ENCODE measurements at regions not wholly inside any gene's neighbourhood (a gene's known extent, or its start where the extent isn't known, plus 50 kb on each side); places are given as distances from the start of the nearest gene placed in this dataset.
"Not testable (repeated sequence)": the region's sequence is repeated elsewhere in the genome, so short reads cannot be mapped to it uniquely, and the experiment has no call there.

DNA sequence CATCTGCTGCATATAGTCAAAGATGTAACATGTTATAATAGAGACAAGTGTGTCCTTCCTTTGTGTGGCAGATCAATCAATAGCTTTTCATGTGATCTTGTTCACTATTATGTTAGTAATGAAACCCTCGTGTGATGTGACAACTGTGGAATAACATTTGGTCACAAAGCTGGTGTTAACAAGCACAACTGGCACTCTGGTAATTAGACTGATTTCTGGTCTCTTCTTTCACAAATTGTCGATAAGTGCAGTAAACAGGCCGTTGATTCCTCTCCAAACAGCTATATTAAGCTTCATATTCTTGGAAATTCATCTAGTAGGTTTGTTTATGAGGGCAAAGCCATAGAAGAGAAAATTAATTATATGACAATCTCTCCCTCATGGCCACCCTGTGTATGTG, 616.7 kb upstream of the PTBP2 start:
- CTCF ChIA-PET: no interaction called here

GRCh38 chr1:96116731-96117130, 604.9 kb upstream of the PTBP2 start:
- no peaks in the 10 kb centered on the region for H3K4me1 Mint-ChIP-seq (ENCODE audit: low read depth)
- DNase-seq (no peak), ATAC-seq (no peak)
- H3K4me3 Mint-ChIP-seq: no peak overlapping the region
- H3K27ac Mint-ChIP-seq: no peak overlapping the region
- no peaks in the 10 kb centered on the region for H3K36me3 Mint-ChIP-seq (ENCODE audit: low read depth)
- ChIA-PET CTCF (no interaction called here), POLR2A (no interaction called here)
- H3K27me3 Mint-ChIP-seq: no peaks in the 10 kb centered on the region
- TF ChIP-seq CTCF (IDR thresholded peaks at IDR 0.05): no peak
- intact Hi-C loops (cut with micrococcal nuclease): no loop called here
- no peaks in the 10 kb centered on the region for H3K9me3 Mint-ChIP-seq

More for the DNA sequence above, 616.7 kb upstream of the PTBP2 start:
- POLR2A ChIA-PET: no interaction called here
- H3K36me3 Mint-ChIP-seq (ENCODE audit: low read depth): no peaks in the 10 kb centered on the region
- no peak overlapping the region for H3K27ac Mint-ChIP-seq
- no peak for DNase-seq
- no peak overlapping the region for H3K4me3 Mint-ChIP-seq
- intact Hi-C loops (cut with micrococcal nuclease): loop anchor here (5.0 kb wide), 1 partner anchor 52 kb away; no protein-coding TSS in a partner anchor
- H3K27me3 Mint-ChIP-seq: no peaks in the 10 kb centered on the region
- ATAC-seq: no peak
- TF ChIP-seq CTCF (IDR thresholded peaks at IDR 0.05): no peak
- H3K9me3 Mint-ChIP-seq: no peaks in the 10 kb centered on the region
- no peaks in the 10 kb centered on the region for H3K4me1 Mint-ChIP-seq (ENCODE audit: low read depth)

DNA sequence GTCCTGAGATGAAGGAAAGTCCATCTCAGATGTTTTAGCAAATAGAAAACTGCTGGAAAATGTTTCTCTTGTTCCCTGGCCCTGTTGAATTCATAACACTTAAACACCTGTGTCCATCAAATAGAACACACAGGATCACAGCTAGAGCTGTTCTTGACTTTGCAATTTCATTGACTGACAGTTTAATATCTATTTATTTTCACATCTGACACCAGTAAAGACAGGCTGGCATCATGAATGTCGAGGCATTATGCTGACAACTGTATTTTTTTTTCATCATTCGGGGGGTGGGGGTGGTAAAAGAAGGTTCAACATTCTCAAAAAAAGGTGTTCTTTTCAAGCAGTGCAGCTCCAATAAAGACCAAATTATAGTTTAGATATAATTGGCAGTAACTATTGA, 591.2 kb upstream of the PTBP2 start:
- ATAC-seq: no peak
- POLR2A ChIA-PET: no interaction called here
- Mint-ChIP-seq H3K36me3 (ENCODE audit: low read depth) (no peaks in the 10 kb centered on the region), H3K4me1 (ENCODE audit: low read depth) (no peaks in the 10 kb centered on the region), H3K27ac (no peak overlapping the region), H3K4me3 (no peak overlapping the region), H3K9me3 (peaks cover 1% of the 10 kb centered on the region), H3K27me3 (no peaks in the 10 kb centered on the region)
- DNase-seq: no peak
- TF ChIP-seq CTCF (IDR thresholded peaks at IDR 0.05): no peak
- intact Hi-C loops (cut with micrococcal nuclease): no loop called here
- CTCF ChIA-PET: no interaction called here

GRCh38 chr1:96144636-96145035, 576.9 kb upstream of the PTBP2 start:
- Mint-ChIP-seq H3K36me3 (ENCODE audit: low read depth) (no peaks in the 10 kb centered on the region), H3K27me3 (no peaks in the 10 kb centered on the region), H3K4me1 (ENCODE audit: low read depth) (no peaks in the 10 kb centered on the region), H3K4me3 (no peak overlapping the region), H3K9me3 (peaks cover 8% of the 10 kb centered on the region), H3K27ac (no peak overlapping the region)
- ATAC-seq: no peak
- no peak for TF ChIP-seq CTCF (IDR thresholded peaks at IDR 0.05)
- intact Hi-C loops (cut with micrococcal nuclease): no loop called here
- POLR2A ChIA-PET: no interaction called here
- CTCF ChIA-PET: no interaction called here
- no peak for DNase-seq

GRCh38 chr1:96145492-96145891, 576.1 kb upstream of the PTBP2 start:
- DNase-seq (no peak), ATAC-seq (no peak)
- no peaks in the 10 kb centered on the region for H3K4me1 Mint-ChIP-seq (ENCODE audit: low read depth)
- TF ChIP-seq CTCF (IDR thresholded peaks at IDR 0.05): no peak
- H3K9me3 Mint-ChIP-seq: peaks cover 12% of the 10 kb centered on the region
- H3K36me3 Mint-ChIP-seq (ENCODE audit: low read depth): no peaks in the 10 kb centered on the region
- no peak overlapping the region for H3K4me3 Mint-ChIP-seq
- H3K27me3 Mint-ChIP-seq: no peaks in the 10 kb centered on the region
- CTCF ChIA-PET: no interaction called here
- H3K27ac Mint-ChIP-seq: no peak overlapping the region
- intact Hi-C loops (cut with micrococcal nuclease): no loop called here
- POLR2A ChIA-PET: no interaction called here

DNA sequence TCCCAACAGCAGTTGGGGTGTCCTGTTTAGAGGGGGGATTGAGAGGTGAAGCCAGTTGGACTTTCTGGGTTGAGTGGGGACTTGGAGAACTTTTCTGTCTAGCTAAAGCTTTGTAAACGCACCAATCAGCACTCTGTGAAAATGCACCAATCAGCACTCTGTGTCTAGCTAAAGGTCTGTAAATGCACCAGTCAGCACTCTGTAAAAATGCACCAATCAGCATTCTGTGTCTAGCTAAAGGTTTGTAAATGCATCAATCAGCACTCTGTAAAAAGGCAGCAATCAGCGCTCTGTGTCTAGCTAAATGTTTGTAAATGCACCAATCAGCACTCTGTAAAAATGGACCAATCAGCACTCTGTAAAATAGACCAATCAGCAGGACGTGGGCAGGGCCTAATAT, 568.6 kb upstream of the PTBP2 start:
- intact Hi-C loops (cut with micrococcal nuclease); H3K27ac Mint-ChIP-seq; CTCF ChIA-PET; H3K27me3 Mint-ChIP-seq; H3K36me3 Mint-ChIP-seq (ENCODE audit: low read depth); ATAC-seq; H3K4me3 Mint-ChIP-seq; DNase-seq; POLR2A ChIA-PET; H3K4me1 Mint-ChIP-seq (ENCODE audit: low read depth); H3K9me3 Mint-ChIP-seq: not testable (repeated sequence)

Data from activated CD8-positive, alpha-beta T cell treated with anti-CD3 and anti-CD28 coated beads for 36 hours (primary cell).